Forelimb muscle (tissue), 1 donor: ENCODE measurements at regions not wholly inside any gene's neighbourhood (a gene's known extent, or its start where the extent isn't known, plus 50 kb on each side); places are given as distances from the start of the nearest gene placed in this dataset.

ENCODE experiments used
- DNase-seq: peaks from one replicate; pipeline ENCODE4 v3.0.0-alpha.2; 2013; ENCODE audit warnings: low read depth

DNA sequence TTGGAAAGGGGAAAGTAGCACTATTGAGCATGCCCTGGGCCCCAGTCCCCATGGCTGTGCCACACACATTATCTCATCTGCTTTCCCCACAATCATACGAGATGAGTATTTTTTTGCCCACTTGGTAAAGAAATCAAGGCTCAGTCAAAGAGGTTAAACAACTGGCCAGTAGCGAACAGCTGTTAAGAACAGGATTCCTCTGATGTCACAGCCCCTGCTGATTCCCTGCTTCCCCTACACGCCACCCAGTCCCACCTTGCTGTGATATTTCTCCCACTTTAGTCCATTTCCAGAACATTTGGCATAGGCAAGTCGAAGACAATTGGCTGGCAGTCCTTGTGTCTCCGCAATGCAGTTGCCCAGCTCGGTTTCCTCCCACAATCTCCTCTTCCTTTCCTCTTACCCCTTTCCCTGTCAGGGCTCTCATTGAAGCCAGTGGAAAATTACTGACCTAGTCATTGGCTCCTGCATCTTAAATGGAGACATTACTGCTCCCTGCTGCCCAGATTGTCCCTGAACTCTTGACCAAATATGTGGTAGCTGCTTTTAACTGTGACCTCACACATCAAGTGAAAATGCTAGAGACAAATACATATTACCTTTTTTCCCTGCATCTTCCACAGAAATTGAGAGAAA lies 56.5 kb upstream of the EEPD1 start:
- no peak for DNase-seq

DNA sequence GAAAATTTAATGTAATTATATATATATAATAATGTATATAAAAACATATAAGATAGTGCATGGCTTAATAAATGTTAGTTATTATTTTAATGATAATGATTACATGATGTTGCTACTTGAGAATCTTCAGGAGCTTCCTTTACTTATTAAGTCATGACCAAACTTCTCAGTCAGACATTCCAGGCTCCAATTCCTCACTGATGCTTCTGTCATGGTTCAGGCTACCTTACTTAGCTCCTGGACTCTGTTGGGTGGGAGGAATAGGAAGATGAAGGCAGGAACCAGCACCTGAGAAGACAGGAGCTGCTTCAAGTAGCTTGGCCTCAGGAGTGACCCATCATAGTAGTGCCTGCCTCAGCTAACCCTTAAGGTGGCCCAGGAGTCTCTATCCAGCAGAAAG lies 55.0 kb upstream of the EEPD1 start:
- no peak for DNase-seq

DNA sequence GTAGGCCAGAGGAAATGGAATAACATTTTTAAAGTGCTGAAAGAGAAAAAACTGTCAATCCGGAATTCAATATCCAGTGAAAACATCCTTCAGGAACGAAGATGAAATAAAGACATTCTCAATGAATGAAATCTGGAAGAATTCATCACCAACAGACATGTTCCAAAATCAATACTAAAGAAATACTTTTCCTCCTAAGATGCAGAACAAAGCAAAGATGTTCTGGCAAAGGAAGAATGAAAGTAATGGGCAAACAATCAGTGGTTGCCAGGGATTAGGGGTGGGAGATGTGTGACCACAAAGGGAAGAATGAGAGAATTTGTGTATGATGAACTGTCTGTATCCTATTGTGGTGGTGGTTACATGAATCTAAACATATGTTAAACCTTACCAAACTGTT lies 52.8 kb upstream of the EEPD1 start:
- DNase-seq, result no peak

DNA sequence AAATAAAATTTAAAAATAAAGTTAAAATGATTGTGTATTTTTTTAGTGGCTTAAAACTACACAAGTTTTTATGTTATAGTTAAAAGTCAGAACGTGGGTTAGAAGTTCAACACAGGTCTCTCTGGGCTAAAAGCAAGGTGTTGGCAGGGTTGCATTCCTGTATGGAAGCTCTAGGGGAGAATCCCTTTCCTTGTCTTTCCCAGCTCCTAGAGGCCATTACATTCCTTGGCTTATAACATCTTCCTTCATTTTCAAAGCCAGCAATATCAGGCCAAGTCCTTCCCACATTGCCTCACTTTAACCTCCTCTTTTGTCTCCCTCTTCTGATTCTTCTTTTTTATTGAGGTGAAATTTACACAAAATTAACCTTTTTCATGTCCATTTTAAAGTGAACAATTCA lies 52.4 kb upstream of the EEPD1 start:
- DNase-seq, result no peak
